OCI-LY7 (cell line): ENCODE measurements at regions not wholly inside any gene's neighbourhood (a gene's known extent, or its start where the extent isn't known, plus 50 kb on each side); places are given as distances from the start of the nearest gene placed in this dataset.
"Not testable (repeated sequence)": the region's sequence is repeated elsewhere in the genome, so short reads cannot be mapped to it uniquely, and the experiment has no call there.

ENCODE experiments used
- BruUV-seq: library from RNA; stranded (reverse); fragments of 400-500 nt; replicated peaks from 2 replicates; lab custom pipeline; 2021; lab: Mats Ljungman, UMichigan
- CTCF ChIA-PET: fragments of 300-600 bp; sonication (Branson Sonifier 250); formaldehyde crosslinking; loops from one replicate; lab custom pipeline; 2022; ENCODE audit warnings: antibody characterized with exemption; ENCODE audit not compliant: unreplicated experiment; lab: Charles Lee
- POLR2A ChIA-PET: fragments of 300-600 bp; sonication (Branson Sonifier 250); formaldehyde crosslinking; loops from one replicate; lab custom pipeline; 2022; ENCODE audit warnings: antibody characterized with exemption; lab: Charles Lee
- DNase-seq: peaks from one replicate; pipeline ENCODE4 v3.0.0-alpha.2; 2015; ENCODE audit warnings: low spot score
- H2AFZ ChIP-seq: fragments of 200-600 bp; sonication (generic), shearing (Covaris generic); 2 replicates; pipeline ENCODE4 v1.6.1; 2014; ENCODE audit warnings: mild to moderate bottlenecking, antibody characterized with exemption, low read length, moderate library complexity
- H3K27ac ChIP-seq: fragments of 200-600 bp; sonication (generic); 2 replicates; pipeline ENCODE4 v1.5.1; 2014; ENCODE audit warnings: mixed run types, low read depth, mild to moderate bottlenecking, moderate library complexity, low read length, inconsistent platforms; ENCODE audit not compliant: poor library complexity, severe bottlenecking
- H3K36me3 ChIP-seq: fragments of 200-600 bp; sonication (generic); 2 replicates; pipeline ENCODE4 v1.6.1; 2014; ENCODE audit warnings: mild to moderate bottlenecking, antibody characterized with exemption, low read length, moderate library complexity, mixed read lengths; ENCODE audit not compliant: insufficient read depth
- H3K4me1 ChIP-seq: fragments of 200-600 bp; sonication (generic); 2 replicates; pipeline ENCODE4 v1.5.1; 2014; ENCODE audit warnings: mild to moderate bottlenecking, low read length; ENCODE audit not compliant: insufficient read depth, poor library complexity, severe bottlenecking
- H3K4me2 ChIP-seq: fragments of 200-600 bp; sonication (generic); 2 replicates; pipeline ENCODE4 v1.6.1; 2014; ENCODE audit warnings: mild to moderate bottlenecking, low read length
- H3K4me3 ChIP-seq: fragments of 200-600 bp; sonication (generic); 2 replicates; pipeline ENCODE4 v1.5.1; 2014; ENCODE audit warnings: mild to moderate bottlenecking, low read depth, low read length; ENCODE audit not compliant: poor library complexity, severe bottlenecking
- H3K79me2 ChIP-seq: fragments of 200-600 bp; sonication (generic); 2 replicates; pipeline ENCODE4 v1.6.1; 2016; ENCODE audit warnings: low read depth, mild to moderate bottlenecking, low read length, moderate library complexity, mixed read lengths; ENCODE audit not compliant: insufficient read depth
- H3K9me2 ChIP-seq: fragments of 200-600 bp; sonication (generic); 2 replicates; pipeline ENCODE4 v1.6.1; 2016; ENCODE audit warnings: mild to moderate bottlenecking, low read length, mixed read lengths; ENCODE audit not compliant: insufficient read depth
- H3K9me3 ChIP-seq: fragments of 200-600 bp; sonication (generic); 2 replicates; pipeline ENCODE4 v1.6.1; 2014; ENCODE audit warnings: mild to moderate bottlenecking, mixed run types, low read length, mixed read lengths
- H4K20me1 ChIP-seq: fragments of 200-600 bp; sonication (generic); 2 replicates; pipeline ENCODE4 v1.6.1; 2014; ENCODE audit warnings: mild to moderate bottlenecking, antibody characterized with exemption, low read length, moderate library complexity, mixed read lengths; ENCODE audit not compliant: insufficient read depth
- EZH2phosphoT487 ChIP-seq: fragments of 200-600 bp; sonication (generic); IDR thresholded peaks from 2 replicates; pipeline ENCODE4 v1.6.1; 2018; ENCODE audit warnings: low read depth, borderline replicate concordance, mild to moderate bottlenecking, mixed run types, antibody characterized with exemption, low read length, moderate library complexity, mixed read lengths
- intact Hi-C: fragments of 100-400 bp; cut with micrococcal nuclease; formaldehyde crosslinking; loops from one replicate; pipeline ENCODE4 v1.10.0; 2022; ENCODE audit not compliant: unreplicated experiment
- TF ChIP-seq, protein P1 (sequence below): fragments of 200-600 bp; sonication (generic); conservative IDR thresholded peaks from 2 replicates; pipeline ENCODE4 v1.5.1; 2014; ENCODE audit warnings: mild to moderate bottlenecking, antibody characterized with exemption, low read length, moderate library complexity, mixed read lengths

GRCh38 chr6:91057689-91058088 lies 470.8 kb upstream of the MAP3K7 start:
- H3K4me2 ChIP-seq, result no peak overlapping the region
- H3K4me3 ChIP-seq, result no peak overlapping the region
- no peak for TF ChIP-seq EZH2phosphoT487
- TF ChIP-seq, protein P1, sequence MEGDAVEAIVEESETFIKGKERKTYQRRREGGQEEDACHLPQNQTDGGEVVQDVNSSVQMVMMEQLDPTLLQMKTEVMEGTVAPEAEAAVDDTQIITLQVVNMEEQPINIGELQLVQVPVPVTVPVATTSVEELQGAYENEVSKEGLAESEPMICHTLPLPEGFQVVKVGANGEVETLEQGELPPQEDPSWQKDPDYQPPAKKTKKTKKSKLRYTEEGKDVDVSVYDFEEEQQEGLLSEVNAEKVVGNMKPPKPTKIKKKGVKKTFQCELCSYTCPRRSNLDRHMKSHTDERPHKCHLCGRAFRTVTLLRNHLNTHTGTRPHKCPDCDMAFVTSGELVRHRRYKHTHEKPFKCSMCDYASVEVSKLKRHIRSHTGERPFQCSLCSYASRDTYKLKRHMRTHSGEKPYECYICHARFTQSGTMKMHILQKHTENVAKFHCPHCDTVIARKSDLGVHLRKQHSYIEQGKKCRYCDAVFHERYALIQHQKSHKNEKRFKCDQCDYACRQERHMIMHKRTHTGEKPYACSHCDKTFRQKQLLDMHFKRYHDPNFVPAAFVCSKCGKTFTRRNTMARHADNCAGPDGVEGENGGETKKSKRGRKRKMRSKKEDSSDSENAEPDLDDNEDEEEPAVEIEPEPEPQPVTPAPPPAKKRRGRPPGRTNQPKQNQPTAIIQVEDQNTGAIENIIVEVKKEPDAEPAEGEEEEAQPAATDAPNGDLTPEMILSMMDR, result no peak
- CTCF ChIA-PET, result no interaction called here
- H3K4me1 ChIP-seq, result no peaks in the 10 kb centered on the region
- no peak overlapping the region for H2AFZ ChIP-seq
- intact Hi-C loops, result no loop called here
- H3K36me3 ChIP-seq, result no peaks in the 10 kb centered on the region
- no peaks in the 10 kb centered on the region for H3K9me3 ChIP-seq
- BruUV-seq, result no TSS peak
- DNase-seq, result no peak
- H3K27ac ChIP-seq, result no peak overlapping the region
- POLR2A ChIA-PET, result no interaction called here
- H3K79me2 ChIP-seq, result no peaks in the 10 kb centered on the region
- H4K20me1 ChIP-seq, result no peaks in the 10 kb centered on the region
- no peaks in the 10 kb centered on the region for H3K9me2 ChIP-seq

DNA sequence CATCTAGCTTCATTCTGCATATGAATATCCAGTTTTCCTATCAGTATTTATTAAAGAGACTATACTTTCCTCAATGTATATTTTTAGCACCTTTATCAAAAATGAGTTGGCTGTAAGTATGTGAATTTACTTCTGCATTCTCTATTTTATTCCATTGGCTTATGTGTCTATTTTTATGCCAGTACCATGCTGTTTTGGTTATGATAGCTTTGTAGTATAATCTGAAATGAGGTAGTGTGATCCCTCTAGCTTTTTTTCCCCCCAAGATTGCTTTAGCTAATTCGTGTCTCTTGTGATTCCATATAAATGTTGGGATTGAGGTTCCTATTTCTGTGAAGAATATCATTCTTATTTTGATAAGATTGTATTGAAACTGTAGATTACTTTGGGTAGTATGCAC lies 469.1 kb upstream of the MAP3K7 start:
- ChIA-PET CTCF (no interaction called here), POLR2A (no interaction called here)
- Histone ChIP-seq H3K4me2 (no peak overlapping the region), H3K4me1 (no peaks in the 10 kb centered on the region), H3K27ac (no peak overlapping the region), H3K4me3 (no peak overlapping the region), H3K79me2 (no peaks in the 10 kb centered on the region), H2AFZ (no peak overlapping the region), H3K36me3 (no peaks in the 10 kb centered on the region), H3K9me2 (no peaks in the 10 kb centered on the region), H3K9me3 (no peaks in the 10 kb centered on the region), H4K20me1 (no peaks in the 10 kb centered on the region)
- no TSS peak for BruUV-seq
- DNase-seq, result no peak
- TF ChIP-seq, protein P1, result no peak
- TF ChIP-seq EZH2phosphoT487, result no peak
- intact Hi-C loops, result no loop called here

DNA sequence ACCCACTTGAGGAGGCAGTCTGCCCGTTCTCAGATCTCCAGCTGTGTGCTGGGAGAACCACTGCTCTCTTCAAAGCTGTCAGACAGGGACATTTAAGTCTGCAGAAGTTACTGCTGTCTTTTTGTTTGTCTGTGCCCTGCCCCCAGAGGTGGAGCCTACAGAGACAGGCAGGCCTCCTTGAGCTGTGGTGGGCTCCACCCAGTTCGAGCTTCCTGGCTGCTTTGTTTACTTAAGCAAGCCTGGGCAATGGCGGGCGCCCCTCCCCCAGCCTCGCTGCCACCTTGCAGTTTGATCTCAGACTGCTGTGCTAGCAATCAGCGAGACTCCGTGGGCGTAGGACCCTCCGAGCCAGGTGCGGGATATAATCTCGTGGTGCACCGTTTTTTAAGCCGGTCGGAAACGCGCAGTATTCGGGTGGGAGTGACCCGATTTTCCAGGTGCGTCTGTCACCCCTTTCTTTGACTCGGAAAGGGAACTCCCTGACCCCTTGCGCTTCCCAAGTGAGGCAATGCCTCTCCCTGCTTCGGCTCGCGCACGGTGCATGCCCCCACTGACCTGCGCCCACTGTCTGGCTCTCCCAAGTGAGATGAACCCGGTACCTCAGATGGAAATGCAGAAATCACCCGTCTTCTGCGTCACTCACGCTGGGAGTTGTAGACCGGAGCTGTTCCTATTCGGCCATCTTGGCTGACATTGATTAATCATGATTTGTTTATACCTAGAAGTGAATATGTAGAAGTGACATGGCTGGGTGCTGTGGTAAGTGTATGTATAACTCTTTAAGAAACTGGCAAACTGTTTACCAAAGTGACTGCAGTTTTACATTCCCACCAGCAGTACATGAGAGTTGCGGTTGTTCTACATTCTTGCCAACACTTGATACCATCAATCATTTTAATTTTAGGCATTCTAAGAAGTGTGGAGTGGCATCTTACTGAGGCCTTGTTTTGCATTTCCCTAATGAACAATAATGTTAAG lies 465.9 kb upstream of the MAP3K7 start:
- intact Hi-C loops, POLR2A ChIA-PET, H3K9me3 ChIP-seq, CTCF ChIA-PET, H3K9me2 ChIP-seq, BruUV-seq, H4K20me1 ChIP-seq, H3K27ac ChIP-seq, DNase-seq, H2AFZ ChIP-seq, H3K79me2 ChIP-seq, H3K4me3 ChIP-seq, H3K4me2 ChIP-seq, H3K4me1 ChIP-seq, H3K36me3 ChIP-seq: not testable (repeated sequence)
